Type B pancreatic cell (in vitro differentiated cells): ENCODE measurements at regions not wholly inside any gene's neighbourhood (a gene's known extent, or its start where the extent isn't known, plus 50 kb on each side); places are given as distances from the start of the nearest gene placed in this dataset.

Experiments
- DNase-seq: peaks from one replicate; pipeline ENCODE4 v3.0.0; 2021; ENCODE audit warnings: mixed read lengths; ENCODE audit not compliant: unreplicated experiment; ENCODE audit errors: extremely low spot score
- H3K27ac Mint-ChIP-seq: 2 replicates; pipeline ENCODE4 v1.8.0; 2021; ENCODE audit warnings: mild to moderate bottlenecking, mixed read lengths
- H3K27me3 Mint-ChIP-seq: 2 replicates; pipeline ENCODE4 v1.8.0; 2021; ENCODE audit warnings: mixed read lengths
- H3K36me3 Mint-ChIP-seq: 2 replicates; pipeline ENCODE4 v1.8.0; 2021; ENCODE audit warnings: mixed read lengths
- H3K4me1 Mint-ChIP-seq: one replicate; pipeline ENCODE4 v1.8.0; 2021; ENCODE audit warnings: mixed read lengths; ENCODE audit not compliant: unreplicated experiment
- H3K4me3 Mint-ChIP-seq: 2 replicates; pipeline ENCODE4 v1.8.0; 2021; ENCODE audit warnings: mild to moderate bottlenecking, mixed read lengths
- H3K9me3 Mint-ChIP-seq: 2 replicates; pipeline ENCODE4 v1.8.0; 2021; ENCODE audit warnings: mixed read lengths
- TF ChIP-seq, protein P1 (sequence below): fragments of 200-600 bp; sonication (generic); conservative IDR thresholded peaks from 2 replicates; pipeline ENCODE4 v1.5.0; 2021; ENCODE audit warnings: antibody characterized with exemption, mild to moderate bottlenecking

DNA sequence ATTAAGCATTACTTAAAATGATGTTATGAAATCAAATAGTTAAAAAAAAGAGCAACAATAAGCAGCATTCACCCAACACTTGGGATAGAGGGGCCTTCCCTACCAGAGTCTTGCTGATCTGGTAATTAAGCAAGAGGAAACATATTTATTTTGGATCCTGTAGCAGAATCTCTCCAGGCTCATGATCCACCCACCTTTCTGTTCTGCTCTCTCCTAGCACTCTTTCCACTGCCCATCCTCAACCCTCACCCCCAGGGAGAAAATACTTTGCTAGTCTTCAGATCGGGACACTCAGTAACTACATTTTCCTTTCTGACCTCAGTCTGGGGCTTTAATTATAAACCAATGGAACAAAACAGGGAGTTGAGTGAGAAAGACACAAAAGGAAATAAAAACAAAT lies 1541.9 kb downstream of the AACS start:
- TF ChIP-seq, protein P1, sequence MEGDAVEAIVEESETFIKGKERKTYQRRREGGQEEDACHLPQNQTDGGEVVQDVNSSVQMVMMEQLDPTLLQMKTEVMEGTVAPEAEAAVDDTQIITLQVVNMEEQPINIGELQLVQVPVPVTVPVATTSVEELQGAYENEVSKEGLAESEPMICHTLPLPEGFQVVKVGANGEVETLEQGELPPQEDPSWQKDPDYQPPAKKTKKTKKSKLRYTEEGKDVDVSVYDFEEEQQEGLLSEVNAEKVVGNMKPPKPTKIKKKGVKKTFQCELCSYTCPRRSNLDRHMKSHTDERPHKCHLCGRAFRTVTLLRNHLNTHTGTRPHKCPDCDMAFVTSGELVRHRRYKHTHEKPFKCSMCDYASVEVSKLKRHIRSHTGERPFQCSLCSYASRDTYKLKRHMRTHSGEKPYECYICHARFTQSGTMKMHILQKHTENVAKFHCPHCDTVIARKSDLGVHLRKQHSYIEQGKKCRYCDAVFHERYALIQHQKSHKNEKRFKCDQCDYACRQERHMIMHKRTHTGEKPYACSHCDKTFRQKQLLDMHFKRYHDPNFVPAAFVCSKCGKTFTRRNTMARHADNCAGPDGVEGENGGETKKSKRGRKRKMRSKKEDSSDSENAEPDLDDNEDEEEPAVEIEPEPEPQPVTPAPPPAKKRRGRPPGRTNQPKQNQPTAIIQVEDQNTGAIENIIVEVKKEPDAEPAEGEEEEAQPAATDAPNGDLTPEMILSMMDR: no peak
- Mint-ChIP-seq H3K4me1 (no peaks in the 10 kb centered on the region), H3K27me3 (no peaks in the 10 kb centered on the region), H3K27ac (no peak overlapping the region), H3K4me3 (no peak overlapping the region), H3K36me3 (no peaks in the 10 kb centered on the region), H3K9me3 (peaks cover 1% of the 10 kb centered on the region)
- DNase-seq: no peak

DNA sequence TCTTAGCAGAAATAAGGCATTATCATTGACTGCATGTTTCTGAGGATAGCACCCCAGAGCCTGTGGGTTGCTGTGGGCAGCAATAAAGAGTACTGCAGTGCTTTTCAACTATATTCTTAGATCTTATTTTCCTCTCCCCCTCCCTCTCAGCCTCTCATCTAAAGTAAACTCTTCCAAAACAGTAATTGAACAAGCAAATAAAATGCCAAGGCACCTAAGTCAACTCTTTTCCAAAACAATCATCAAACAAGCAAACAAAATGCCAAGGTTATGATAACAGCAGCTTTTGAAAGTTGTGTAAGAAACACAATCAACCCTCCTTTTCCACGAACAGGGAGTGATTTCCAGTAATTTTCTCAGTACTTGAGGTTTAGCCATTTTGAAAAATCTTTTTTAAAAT lies 1542.6 kb downstream of the AACS start:
- Mint-ChIP-seq H3K27ac (no peak overlapping the region), H3K9me3 (peaks cover 6% of the 10 kb centered on the region), H3K4me3 (no peak overlapping the region), H3K27me3 (no peaks in the 10 kb centered on the region), H3K4me1 (no peaks in the 10 kb centered on the region), H3K36me3 (no peaks in the 10 kb centered on the region)
- TF ChIP-seq, protein P1: no peak
- no peak for DNase-seq

DNA sequence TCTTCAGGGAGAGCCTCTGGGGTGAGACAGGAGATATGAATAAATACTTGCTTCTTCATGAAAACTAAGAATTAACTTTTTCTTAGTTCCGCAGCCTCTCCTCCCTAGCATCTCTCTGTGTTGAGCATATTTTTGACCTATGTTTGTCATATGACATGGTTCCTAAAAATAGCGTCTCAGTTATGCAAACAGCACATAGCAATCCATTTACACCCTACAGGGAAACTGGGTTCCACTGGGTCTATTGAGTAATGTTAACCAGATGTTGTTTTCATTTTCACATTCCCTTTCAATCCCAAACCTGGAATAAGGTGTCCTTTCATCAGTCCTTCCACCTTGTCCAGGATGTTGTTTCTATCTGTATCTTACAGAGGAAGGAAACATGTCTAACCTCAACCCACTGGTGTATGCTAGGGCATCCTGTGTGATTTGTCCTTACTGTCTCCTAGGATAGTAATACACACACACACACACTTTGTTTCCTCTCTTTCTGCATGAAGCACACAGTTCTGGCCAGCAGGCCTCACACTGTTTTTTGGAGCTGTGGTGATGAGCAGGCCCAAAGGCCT lies 1543.5 kb downstream of the AACS start:
- H3K36me3 Mint-ChIP-seq: no peaks in the 10 kb centered on the region
- TF ChIP-seq, protein P1: no peak
- no peak overlapping the region for H3K27ac Mint-ChIP-seq
- H3K27me3 Mint-ChIP-seq: no peaks in the 10 kb centered on the region
- no peak for DNase-seq
- no peak overlapping the region for H3K4me3 Mint-ChIP-seq
- H3K4me1 Mint-ChIP-seq: no peaks in the 10 kb centered on the region
- peaks cover 6% of the 10 kb centered on the region for H3K9me3 Mint-ChIP-seq

DNA sequence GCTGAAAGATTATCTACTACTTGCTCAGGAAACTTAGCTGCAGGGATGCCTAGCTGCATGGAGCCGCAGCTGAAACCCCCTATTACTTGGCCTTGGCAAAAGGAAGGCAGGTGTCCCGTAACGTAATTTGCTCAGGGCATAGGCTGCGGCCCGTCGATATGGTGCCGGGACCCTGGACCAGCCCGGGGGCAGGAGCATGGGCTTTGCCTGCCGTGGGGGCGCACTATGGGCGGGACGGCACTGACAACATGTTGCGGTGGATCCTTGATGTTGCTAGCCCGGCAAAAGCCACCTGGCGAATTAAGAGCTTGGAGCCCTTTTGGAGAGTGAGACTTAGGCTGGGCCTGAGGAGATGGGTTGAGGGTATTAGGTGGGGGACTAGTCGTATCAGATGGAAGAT lies 1551.2 kb downstream of the AACS start:
- peaks cover 10% of the 10 kb centered on the region for H3K9me3 Mint-ChIP-seq
- H3K4me3 Mint-ChIP-seq: no peak overlapping the region
- no peaks in the 10 kb centered on the region for H3K27me3 Mint-ChIP-seq
- H3K27ac Mint-ChIP-seq: no peak overlapping the region
- DNase-seq: no peak
- TF ChIP-seq, protein P1: no peak
- H3K4me1 Mint-ChIP-seq: no peaks in the 10 kb centered on the region
- H3K36me3 Mint-ChIP-seq: no peaks in the 10 kb centered on the region

DNA sequence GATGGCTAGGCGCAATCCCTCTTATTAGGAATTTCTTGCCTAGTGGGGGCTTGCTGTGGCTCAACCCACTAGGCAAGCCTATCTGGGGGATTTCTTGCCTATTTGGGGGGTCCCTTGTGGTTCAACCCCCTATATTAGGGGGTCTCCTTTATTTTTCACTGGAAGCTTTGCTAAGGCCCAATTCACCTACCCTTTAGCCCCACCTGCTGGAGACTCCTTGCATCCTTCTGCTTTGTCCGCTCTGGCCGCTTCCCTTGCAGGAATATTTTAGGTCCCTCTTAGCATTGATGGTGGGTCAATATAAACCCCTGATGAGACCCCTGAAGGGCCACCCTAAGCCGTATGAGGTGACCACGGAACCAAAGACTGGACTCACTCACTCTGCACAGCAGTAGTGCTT lies 1552.1 kb downstream of the AACS start:
- H3K36me3 Mint-ChIP-seq: no peaks in the 10 kb centered on the region
- no peak overlapping the region for H3K4me3 Mint-ChIP-seq
- no peak overlapping the region for H3K27ac Mint-ChIP-seq
- peaks cover 7% of the 10 kb centered on the region for H3K9me3 Mint-ChIP-seq
- H3K27me3 Mint-ChIP-seq: no peaks in the 10 kb centered on the region
- no peaks in the 10 kb centered on the region for H3K4me1 Mint-ChIP-seq
- TF ChIP-seq, protein P1: peak; percentile 67
- no peak for DNase-seq

DNA sequence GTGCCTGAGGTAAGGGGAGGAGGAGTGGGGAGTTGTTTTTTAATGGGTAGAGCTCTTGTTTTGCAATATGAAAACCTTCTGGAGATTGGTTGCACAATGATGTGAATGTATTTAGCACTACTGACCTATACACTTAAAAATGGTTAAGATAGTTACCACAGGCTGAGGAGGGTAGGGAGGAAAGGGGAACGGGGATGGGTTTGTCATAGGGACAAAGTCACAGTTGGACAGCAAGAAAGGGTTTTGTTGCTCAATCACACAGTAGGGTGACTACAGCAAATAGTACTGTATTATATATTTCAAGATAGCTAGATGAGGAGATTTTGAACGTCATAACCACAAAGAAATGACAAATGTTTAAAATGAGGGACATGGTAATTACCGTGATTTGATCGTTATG lies 1562.4 kb downstream of the AACS start:
- no peaks in the 10 kb centered on the region for H3K27me3 Mint-ChIP-seq

More for the DNA sequence above, 1562.4 kb downstream of the AACS start:
- no peak overlapping the region for H3K4me3 Mint-ChIP-seq
- no peak overlapping the region for H3K27ac Mint-ChIP-seq
- no peaks in the 10 kb centered on the region for H3K36me3 Mint-ChIP-seq
- no peaks in the 10 kb centered on the region for H3K4me1 Mint-ChIP-seq
- H3K9me3 Mint-ChIP-seq: no peaks in the 10 kb centered on the region
- TF ChIP-seq, protein P1: no peak
- no peak for DNase-seq
